ENCODE measurements at regions not wholly inside any gene's neighbourhood (a gene's known extent, or its start where the extent isn't known, plus 50 kb on each side); places are given as distances from the start of the nearest gene placed in this dataset.

- TF ChIP-seq POLR2A (IDR thresholded peaks at IDR 0.05) (no peak), EP300 (IDR thresholded peaks at IDR 0.05; ENCODE audit: low read depth) (no peak), POLR2AphosphoS5 (IDR thresholded peaks at IDR 0.05) (no peak)
- TF ChIP-seq, protein P1, sequence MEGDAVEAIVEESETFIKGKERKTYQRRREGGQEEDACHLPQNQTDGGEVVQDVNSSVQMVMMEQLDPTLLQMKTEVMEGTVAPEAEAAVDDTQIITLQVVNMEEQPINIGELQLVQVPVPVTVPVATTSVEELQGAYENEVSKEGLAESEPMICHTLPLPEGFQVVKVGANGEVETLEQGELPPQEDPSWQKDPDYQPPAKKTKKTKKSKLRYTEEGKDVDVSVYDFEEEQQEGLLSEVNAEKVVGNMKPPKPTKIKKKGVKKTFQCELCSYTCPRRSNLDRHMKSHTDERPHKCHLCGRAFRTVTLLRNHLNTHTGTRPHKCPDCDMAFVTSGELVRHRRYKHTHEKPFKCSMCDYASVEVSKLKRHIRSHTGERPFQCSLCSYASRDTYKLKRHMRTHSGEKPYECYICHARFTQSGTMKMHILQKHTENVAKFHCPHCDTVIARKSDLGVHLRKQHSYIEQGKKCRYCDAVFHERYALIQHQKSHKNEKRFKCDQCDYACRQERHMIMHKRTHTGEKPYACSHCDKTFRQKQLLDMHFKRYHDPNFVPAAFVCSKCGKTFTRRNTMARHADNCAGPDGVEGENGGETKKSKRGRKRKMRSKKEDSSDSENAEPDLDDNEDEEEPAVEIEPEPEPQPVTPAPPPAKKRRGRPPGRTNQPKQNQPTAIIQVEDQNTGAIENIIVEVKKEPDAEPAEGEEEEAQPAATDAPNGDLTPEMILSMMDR (IDR thresholded peaks at IDR 0.05): no peak
- Histone ChIP-seq H3K27ac (no peak overlapping the region), H3K36me3 (no peaks in the 10 kb centered on the region), H3K9me3 (no peaks in the 10 kb centered on the region), H3K4me1 (no peaks in the 10 kb centered on the region), H3K4me3 (no peak overlapping the region), H3K27me3 (no peaks in the 10 kb centered on the region)
- intact Hi-C loops (cut with DNase I; ENCODE audit: low total_unique reads) (no loop called here), in situ Hi-C loops (cut with MboI; ENCODE audit: low pct_ligation_motif_present in 1 of 4, low pct_unique_long_range_greater_than_20kb in 1 of 4, low sequenced_read_pairs in 3 of 4) (loop anchor here in 2 of 4 donors (25.0 kb wide), 1 partner anchor 291 kb away; no protein-coding TSS in a partner anchor)
- 85 to 94% methylated on average over 3 of the region's 3 CpGs for WGBS, 2 donors (ENCODE audit: low coverage in 1 of 2)
- DNase-seq: no peak
Observed at GRCh38 chr6:123702943-123703342, 66.2 kb upstream of the TRDN start.

- in situ Hi-C loops (cut with MboI; ENCODE audit: low pct_ligation_motif_present in 1 of 4, low pct_unique_long_range_greater_than_20kb in 1 of 4, low sequenced_read_pairs in 3 of 4) (no loop called here), intact Hi-C loops (cut with DNase I; ENCODE audit: low total_unique reads) (no loop called here)
- 40 to 57% methylated on average over 1 of the region's 1 CpG for WGBS, 2 donors (ENCODE audit: low coverage in 1 of 2)
Observed at GRCh38 chr6:123687864-123688263, 51.1 kb upstream of the TRDN start.

More at GRCh38 chr6:123687864-123688263, 51.1 kb upstream of the TRDN start:
- Histone ChIP-seq H3K27ac (no peak overlapping the region), H3K4me1 (no peaks in the 10 kb centered on the region), H3K4me3 (no peak overlapping the region), H3K9me3 (no peaks in the 10 kb centered on the region), H3K36me3 (no peaks in the 10 kb centered on the region), H3K27me3 (no peaks in the 10 kb centered on the region)
- DNase-seq: no peak
- no peak for TF ChIP-seq POLR2A (IDR thresholded peaks at IDR 0.05)
- no peak for TF ChIP-seq POLR2AphosphoS5 (IDR thresholded peaks at IDR 0.05)
- no peak for TF ChIP-seq EP300 (IDR thresholded peaks at IDR 0.05; ENCODE audit: low read depth)
- TF ChIP-seq, protein P1 (IDR thresholded peaks at IDR 0.05): no peak

All from transverse colon (tissue), 4 donors.